ENCODE measurements at regions not wholly inside any gene's neighbourhood (a gene's known extent, or its start where the extent isn't known, plus 50 kb on each side); places are given as distances from the start of the nearest gene placed in this dataset.

GRCh38 chr1:185559684-185560331 lies 174.4 kb upstream of the HMCN1 start:
- ChIA-PET CTCF (interaction anchor here (0.9 kb wide), 1 partner anchor 86 kb away, joined by 3 read pairs; no protein-coding TSS in a partner anchor), POLR2A (ENCODE audit: unreplicated experiment) (no interaction called here)
- Histone ChIP-seq H3K4me1 (ENCODE audit: insufficient read depth, low read length) (peaks cover 19% of the 10 kb centered on the region), H3K36me3 (ENCODE audit: low read depth, low read length) (no peaks in the 10 kb centered on the region), H3K4me2 (ENCODE audit: low read length) (no peak overlapping the region), H2AFZ (ENCODE audit: low read length) (no peak overlapping the region), H4K20me1 (ENCODE audit: low read length) (no peaks in the 10 kb centered on the region), H3K4me3 (ENCODE audit: low read length) (no peak overlapping the region), H3K9ac (ENCODE audit: low read length) (no peak overlapping the region), H3K9me3 (ENCODE audit: low read length) (no peaks in the 10 kb centered on the region), H3F3A (ENCODE audit: low read length, unreplicated experiment) (no peaks in the 10 kb centered on the region), H3K9me2 (replicated peaks; ENCODE audit: low read length) (no peaks in the 10 kb centered on the region), H3K79me2 (ENCODE audit: low read length) (no peaks in the 10 kb centered on the region), H3K27me3 (ENCODE audit: low read length) (no peaks in the 10 kb centered on the region), H3K27ac (ENCODE audit: low read length) (no peak overlapping the region)
- intact Hi-C loops (cut with micrococcal nuclease): loop anchor here (10.0 kb wide), 2 partner anchors 95 to 245 kb away; partner anchors contain the start of gene IVNS1ABP
- ATAC-seq: peak; percentile 76
- BruUV-seq (replicated peaks): no TSS peak
- DNase-seq: peak; percentile 53
- TF ChIP-seq EZH2phosphoT487 (IDR thresholded peaks at IDR 0.05; ENCODE audit: borderline replicate concordance, low read length) (no peak), CTCF (conservative IDR thresholded peaks at IDR 0.05; ENCODE audit: low read depth, low read length) (peak; percentile 47)

GRCh38 chr1:185559151-185559550 lies 175.0 kb upstream of the HMCN1 start:
- no peak overlapping the region for H3K9ac ChIP-seq (ENCODE audit: low read length)
- no peak overlapping the region for H3K27ac ChIP-seq (ENCODE audit: low read length)
- BruUV-seq (replicated peaks): no TSS peak
- H3K4me2 ChIP-seq (ENCODE audit: low read length): no peak overlapping the region
- H2AFZ ChIP-seq (ENCODE audit: low read length): no peak overlapping the region
- TF ChIP-seq EZH2 (IDR thresholded peaks at IDR 0.05; ENCODE audit: low read length, unreplicated experiment): no peak
- H3K79me2 ChIP-seq (ENCODE audit: low read length): no peaks in the 10 kb centered on the region
- H3K4me1 ChIP-seq (ENCODE audit: insufficient read depth, low read length): peaks cover 19% of the 10 kb centered on the region
- intact Hi-C loops (cut with micrococcal nuclease): no loop called here
- no peaks in the 10 kb centered on the region for H3K9me3 ChIP-seq (ENCODE audit: low read length)
- no peak overlapping the region for H3K4me3 ChIP-seq (ENCODE audit: low read length)
- H3K27me3 ChIP-seq (ENCODE audit: low read length): no peaks in the 10 kb centered on the region
- H4K20me1 ChIP-seq (ENCODE audit: low read length): no peaks in the 10 kb centered on the region
- no peaks in the 10 kb centered on the region for H3F3A ChIP-seq (ENCODE audit: low read length, unreplicated experiment)
- no peak for DNase-seq
- ATAC-seq: no peak
- ChIA-PET POLR2A (ENCODE audit: unreplicated experiment) (no interaction called here), CTCF (interaction anchor here (0.5 to 0.6 kb wide), 2 partner anchors 161 to 917 kb away, joined by 3 to 7 read pairs; no protein-coding TSS in a partner anchor)
- no peaks in the 10 kb centered on the region for H3K9me2 ChIP-seq (replicated peaks; ENCODE audit: low read length)
- H3K36me3 ChIP-seq (ENCODE audit: low read depth, low read length): no peaks in the 10 kb centered on the region

- TF ChIP-seq CTCF (conservative IDR thresholded peaks at IDR 0.05; ENCODE audit: low read depth, low read length): no peak
- TF ChIP-seq EZH2 (IDR thresholded peaks at IDR 0.05; ENCODE audit: low read length, unreplicated experiment): no peak
- no peak for TF ChIP-seq EZH2phosphoT487 (IDR thresholded peaks at IDR 0.05; ENCODE audit: borderline replicate concordance, low read length)
- no peak overlapping the region for H3K4me2 ChIP-seq (ENCODE audit: low read length)
- no peak overlapping the region for H3K9ac ChIP-seq (ENCODE audit: low read length)
- no peaks in the 10 kb centered on the region for H3K36me3 ChIP-seq (ENCODE audit: low read depth, low read length)
- no TSS peak for BruUV-seq (replicated peaks)
- POLR2A ChIA-PET (ENCODE audit: unreplicated experiment): no interaction called here
- H3K27me3 ChIP-seq (ENCODE audit: low read length): no peaks in the 10 kb centered on the region
- DNase-seq (no peak), ATAC-seq (no peak)
- no peaks in the 10 kb centered on the region for H3K79me2 ChIP-seq (ENCODE audit: low read length)
- no peaks in the 10 kb centered on the region for H3K9me3 ChIP-seq (ENCODE audit: low read length)
- H3K4me1 ChIP-seq (ENCODE audit: insufficient read depth, low read length): 0 out of 2 replicates have a peak, but pooled peaks cover 4% of the 10 kb centered on the region
- no peak overlapping the region for H3K4me3 ChIP-seq (ENCODE audit: low read length)
- no peak overlapping the region for H3K27ac ChIP-seq (ENCODE audit: low read length)
- H3F3A ChIP-seq (ENCODE audit: low read length, unreplicated experiment): no peaks in the 10 kb centered on the region
- CTCF ChIA-PET: no interaction called here
- no peaks in the 10 kb centered on the region for H3K9me2 ChIP-seq (replicated peaks; ENCODE audit: low read length)
- H2AFZ ChIP-seq (ENCODE audit: low read length): no peak overlapping the region
- H4K20me1 ChIP-seq (ENCODE audit: low read length): no peaks in the 10 kb centered on the region
- intact Hi-C loops (cut with micrococcal nuclease): no loop called here
Measured at GRCh38 chr1:185556561-185556960, 177.6 kb upstream of the HMCN1 start.

Measured in PC-3 (cell line).